Stimulated activated CD8-positive, alpha-beta memory T cell treated with anti-CD3 and anti-CD28 coated beads, Interleukin-15, amount 100 ng/mL, for 4 hours (primary cell): ENCODE measurements at regions not wholly inside any gene's neighbourhood (a gene's known extent, or its start where the extent isn't known, plus 50 kb on each side); places are given as distances from the start of the nearest gene placed in this dataset.
"Not testable (repeated sequence)": the region's sequence is repeated elsewhere in the genome, so short reads cannot be mapped to it uniquely, and the experiment has no call there.

Source experiments
- DNase-seq, 2 donors: peaks; one replicate each; pipeline ENCODE4 v3.0.0-alpha.2; 2020; ENCODE audit warnings: low read depth in 2 of 2

DNA sequence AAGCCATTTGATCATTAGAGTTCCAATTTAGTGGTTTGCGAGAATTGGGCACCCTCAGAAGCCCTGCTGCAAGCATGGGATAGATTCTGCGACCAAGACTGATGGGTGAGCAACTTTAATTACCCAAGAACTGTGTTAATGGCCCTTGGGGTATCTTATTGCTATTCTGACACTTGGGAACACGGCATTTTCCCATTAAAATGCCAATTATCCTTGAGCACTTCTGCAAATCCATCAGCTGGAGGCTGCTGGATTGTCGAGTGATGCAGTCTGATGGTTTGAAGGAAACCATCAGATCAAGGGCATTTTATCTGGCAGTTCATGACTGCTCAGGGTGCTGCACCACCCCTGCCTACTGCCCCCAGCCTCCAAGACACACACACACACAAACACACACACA, 183.6 kb upstream of the PROK2 start:
- no peak for DNase-seq

DNA sequence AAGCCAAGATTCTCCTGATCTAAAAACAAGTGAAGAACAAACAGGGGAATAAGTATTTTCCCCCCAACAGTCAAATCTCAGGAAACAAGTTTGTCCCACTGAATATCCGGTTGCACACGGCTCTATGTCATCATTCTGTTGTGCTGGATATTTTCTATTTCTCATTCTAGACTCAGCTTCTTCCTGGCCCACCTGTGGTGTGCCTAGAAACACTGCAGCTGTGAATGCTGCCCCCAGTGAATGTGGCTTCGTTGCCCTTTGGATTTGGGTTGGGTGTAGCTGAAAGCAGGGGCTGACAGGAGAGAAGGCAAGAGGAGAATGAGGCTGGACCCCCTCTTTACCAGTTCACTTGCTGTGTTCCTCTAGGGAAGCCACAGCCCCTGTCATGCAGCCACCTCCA, 181.2 kb upstream of the PROK2 start:
- no peak for DNase-seq

DNA sequence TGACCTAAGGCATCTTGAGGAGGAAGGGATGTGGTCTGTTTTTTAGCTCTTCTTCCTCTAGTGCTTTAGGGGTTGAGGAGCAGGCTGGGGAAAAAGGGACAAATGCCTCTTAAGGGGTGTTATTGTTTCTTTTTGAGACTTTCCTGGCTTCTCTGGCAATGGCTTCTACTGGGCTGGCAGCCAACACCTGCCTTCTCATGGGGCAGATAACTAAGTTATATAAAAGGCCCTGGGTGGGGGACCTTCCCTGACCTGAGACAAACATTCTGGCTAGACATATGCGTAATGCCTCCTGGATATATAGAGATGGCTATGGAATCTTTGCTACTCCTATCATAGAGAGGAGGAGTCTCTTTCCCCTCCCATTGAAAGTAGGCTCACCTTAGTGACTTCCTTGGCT, 179.2 kb upstream of the PROK2 start:
- DNase-seq: no peak

DNA sequence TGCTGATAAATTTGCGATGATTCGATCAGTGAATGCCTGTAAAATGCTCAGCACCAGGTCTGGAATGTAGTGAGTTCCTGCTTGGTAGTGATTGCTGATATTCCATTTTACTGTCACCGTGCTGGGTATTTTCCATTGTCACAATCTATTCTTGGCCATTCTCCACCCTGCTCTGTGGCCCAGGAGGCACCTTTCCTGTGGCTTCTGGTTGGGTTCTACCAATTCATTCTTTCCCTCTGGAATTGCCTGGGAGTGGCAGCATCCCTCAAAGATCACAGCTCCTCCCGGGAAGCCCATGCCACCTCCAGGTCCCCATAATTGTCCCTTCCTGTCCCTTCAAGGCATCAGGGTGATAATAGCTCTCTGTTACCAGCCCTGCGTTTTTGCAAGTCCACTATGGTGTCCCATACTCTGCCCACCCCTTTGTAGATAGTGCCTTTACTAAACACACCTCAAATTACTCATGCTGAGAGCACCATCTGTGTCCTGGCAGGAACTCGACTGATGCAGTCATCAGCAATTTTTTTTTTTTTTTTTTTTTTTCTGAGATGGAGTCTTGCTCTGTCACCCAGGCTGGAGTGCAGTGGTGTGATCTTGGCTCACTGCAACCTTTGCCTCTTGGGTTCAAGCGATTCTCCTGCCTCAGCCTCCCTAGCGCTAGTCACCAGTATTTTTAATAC, 177.8 kb upstream of the PROK2 start:
- DNase-seq: no peak

DNA sequence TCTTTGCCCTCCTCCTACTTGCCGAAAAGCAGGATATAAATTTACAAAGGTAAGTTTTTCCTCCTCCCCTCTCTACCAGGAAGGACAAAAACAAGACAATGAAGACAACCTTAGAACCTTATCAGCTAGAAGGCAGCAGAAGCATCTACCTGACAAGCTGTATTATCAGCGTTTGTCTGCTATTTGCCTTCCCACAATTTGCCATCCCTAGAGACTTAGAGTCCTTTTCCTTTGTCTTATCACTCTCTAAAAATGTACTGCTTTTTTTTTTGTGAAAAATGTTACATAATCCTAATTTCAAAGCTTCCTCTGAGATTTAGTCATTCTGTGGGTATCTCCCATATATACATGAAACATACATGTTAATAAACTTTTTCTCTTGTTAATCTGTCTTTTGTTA, 176.9 kb upstream of the PROK2 start:
- no peak for DNase-seq

DNA sequence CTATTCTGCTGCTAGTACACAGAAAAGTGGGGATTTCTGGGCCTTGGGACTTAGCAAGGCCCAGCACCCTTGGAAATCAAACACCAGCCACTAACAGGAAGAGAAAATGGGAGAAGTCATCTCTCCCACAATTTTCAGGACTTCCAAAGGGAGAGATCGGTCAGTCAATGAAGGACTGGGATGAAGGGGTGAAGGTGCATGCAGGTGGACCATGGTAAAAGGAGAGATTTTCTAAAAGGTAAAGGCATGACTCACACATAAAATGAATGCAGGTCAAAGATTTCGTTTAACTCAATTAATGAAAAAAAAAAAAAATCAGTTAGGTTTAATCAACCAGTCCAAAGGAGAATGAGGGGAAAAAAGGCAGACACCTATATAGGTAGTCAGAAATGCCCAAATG, 176.4 kb upstream of the PROK2 start:
- DNase-seq: no peak

DNA sequence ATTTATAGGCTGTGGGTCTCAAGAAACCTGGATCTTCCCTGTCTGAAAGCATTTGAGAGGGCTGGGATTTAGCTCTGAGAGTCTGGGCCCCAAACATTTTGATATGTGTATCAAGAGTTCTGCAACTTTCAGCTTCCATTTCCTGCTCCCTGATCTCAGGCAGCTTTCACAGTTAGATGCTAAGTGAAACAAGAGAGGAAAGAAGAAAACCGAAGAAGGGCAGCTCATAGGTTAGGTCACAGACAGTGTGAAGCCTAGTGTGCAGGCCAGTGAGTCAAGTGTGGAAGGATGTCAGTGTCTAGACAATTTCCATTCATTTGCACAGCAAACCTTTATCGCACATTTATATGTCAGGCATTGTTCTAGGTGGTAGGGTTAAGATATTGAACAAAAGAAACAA, 173.6 kb upstream of the PROK2 start:
- no peak for DNase-seq

DNA sequence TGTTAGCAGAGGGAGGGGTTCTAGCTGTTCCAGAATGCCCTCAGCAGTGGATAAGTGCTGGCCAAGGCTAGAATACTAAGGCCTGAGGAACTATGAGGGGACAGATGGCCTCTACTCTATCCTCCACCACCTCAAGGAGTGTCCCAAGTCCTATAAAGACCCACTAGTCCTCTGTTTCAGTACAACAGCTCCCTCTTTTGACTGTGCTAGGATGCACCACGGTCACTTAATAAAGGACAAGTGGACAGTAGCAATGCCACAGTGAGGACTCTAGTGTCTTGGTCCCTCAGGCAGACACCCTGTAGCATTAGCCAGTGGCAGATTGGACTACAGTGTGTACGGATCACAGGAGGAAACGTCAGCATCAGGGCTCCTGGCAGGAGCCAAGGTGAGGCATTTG, 171.8 kb upstream of the PROK2 start:
- DNase-seq: no peak

DNA sequence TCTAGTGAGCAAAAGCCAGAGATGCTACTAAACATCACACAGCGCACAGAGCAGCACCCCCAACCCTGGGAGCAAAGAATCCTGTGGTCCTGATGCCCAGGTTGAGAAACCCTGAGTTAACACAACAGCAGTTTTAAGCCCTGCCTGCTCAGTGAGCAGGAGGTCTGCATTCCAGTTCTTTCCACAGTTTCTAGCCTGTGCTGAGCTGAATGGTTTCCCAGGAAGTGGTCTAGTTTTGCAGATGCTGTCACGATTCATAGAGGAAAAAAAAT, 171.1 kb upstream of the PROK2 start:
- no peak for DNase-seq

DNA sequence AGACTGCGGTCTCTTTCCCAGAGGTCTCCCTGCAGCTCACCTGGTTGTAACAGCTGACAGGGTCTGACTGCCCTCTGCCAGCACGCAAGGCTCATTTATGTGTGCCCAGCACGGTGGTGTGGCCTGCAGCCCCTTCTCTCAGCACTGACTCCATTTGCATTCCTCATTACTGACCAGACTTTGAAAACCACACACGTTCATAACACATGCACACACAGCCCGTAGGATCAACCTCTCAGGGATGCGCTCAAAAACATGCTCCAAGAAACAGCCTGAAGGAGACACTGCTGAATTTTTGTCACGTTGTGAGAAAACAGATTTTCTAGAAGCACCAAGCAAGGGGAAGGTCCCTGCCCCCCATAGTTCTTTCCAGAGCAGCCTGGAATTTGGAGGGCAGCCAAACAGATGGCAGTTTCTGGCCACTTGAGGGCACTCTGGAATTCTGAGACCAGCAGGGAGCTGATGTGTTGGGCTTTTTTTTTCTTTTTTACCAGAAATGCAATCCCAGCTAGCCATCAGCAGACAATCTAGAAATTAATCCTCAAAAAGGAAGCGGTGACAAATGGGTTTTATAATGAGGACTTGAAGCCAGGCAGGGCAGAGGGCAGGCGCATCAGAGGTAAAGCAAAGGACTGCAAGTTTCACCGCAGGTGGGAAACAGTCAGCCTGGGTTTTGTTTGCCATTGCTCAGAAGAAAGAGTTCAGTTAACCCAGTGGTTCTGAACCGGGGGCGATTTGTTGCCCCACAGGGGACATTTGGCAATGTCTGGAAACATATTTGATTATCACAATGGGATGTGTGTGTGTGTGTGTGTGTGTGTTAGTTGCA, 170.5 kb upstream of the PROK2 start:
- DNase-seq: no peak

DNA sequence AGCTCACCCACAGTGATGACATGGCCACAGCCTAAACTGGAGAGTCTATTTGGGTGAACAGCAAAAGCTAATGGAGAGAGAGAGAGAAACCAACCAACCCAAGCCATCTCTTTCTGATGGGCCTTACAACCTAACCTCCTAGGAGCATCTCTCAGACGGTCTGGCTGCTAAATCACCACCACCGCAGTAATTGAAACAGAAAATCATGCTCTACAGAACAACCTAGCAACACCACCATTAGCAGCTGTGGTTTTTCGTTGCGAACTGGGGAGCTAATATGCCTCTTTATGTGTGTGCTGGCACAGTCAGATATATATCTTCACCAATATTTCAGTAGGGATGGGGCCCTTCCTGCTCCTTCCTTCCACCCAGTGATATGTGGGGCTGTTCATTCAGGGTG, 166.9 kb upstream of the PROK2 start:
- no peak for DNase-seq

DNA sequence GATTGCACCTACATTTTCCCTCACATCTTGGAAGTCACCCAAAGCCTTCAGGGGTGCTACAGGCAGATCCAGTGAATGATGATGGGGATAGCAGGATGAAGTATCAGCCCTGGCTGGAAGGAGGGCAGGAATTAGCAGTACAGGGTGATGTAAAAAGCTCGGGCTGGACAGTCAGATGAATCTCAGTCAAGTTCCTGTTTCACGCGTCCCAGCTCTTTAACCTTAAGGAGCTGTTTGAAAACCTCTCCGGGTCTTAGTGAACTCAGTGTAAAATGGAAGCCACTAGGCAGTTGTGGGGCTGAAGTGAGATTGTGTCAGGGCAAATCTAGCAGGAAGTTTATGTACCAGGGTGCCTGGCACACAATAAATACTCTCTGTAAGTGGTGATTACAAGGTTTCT, 166.4 kb upstream of the PROK2 start:
- no peak for DNase-seq

DNA sequence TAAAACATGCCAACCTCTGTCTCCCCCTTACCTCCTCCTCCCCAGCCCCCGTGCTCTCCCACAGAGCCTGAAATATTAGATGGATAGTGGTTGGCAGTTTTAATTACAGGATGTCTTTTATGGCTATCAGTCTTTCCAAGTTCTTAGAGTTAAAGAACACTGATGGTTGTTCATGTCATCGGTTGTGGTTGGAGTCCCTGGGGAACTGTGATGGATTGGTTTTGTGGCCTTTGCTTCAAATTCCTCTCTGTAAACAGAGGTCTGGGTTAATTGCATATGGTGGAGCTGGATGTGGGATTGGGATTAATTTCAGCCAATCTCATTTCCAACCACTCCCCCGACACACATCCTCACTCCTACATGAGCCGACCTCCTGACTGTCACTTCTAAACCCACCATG, 164.5 kb upstream of the PROK2 start:
- DNase-seq: no peak

DNA sequence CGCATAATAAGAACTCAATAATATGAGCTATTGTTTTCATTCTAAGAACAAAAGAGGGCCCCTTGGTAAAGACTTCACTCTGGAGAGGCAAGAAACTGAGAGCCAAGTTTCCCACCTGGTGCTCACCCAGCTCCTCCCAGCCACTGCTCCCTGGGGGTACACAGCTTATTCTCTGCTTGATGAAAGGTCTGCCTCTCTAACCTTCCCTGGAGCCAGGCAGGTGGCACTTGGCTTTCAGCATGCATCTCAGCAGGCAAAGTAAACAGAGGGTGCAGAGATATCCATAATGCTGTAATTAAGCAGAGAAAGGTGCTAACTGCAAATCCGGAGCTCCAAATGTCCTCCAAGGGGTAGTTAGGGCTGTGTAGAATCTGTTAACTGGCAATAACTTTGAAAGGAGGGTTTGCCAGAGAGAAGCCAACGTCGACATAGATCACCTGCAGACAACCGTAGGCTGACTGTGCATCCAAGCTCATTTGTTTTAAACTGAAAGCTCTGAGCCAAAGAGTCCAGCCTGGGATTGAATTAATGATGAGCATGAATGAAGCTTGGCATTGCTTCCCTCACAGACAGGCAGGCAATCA, 159.6 kb upstream of the PROK2 start:
- no peak for DNase-seq

DNA sequence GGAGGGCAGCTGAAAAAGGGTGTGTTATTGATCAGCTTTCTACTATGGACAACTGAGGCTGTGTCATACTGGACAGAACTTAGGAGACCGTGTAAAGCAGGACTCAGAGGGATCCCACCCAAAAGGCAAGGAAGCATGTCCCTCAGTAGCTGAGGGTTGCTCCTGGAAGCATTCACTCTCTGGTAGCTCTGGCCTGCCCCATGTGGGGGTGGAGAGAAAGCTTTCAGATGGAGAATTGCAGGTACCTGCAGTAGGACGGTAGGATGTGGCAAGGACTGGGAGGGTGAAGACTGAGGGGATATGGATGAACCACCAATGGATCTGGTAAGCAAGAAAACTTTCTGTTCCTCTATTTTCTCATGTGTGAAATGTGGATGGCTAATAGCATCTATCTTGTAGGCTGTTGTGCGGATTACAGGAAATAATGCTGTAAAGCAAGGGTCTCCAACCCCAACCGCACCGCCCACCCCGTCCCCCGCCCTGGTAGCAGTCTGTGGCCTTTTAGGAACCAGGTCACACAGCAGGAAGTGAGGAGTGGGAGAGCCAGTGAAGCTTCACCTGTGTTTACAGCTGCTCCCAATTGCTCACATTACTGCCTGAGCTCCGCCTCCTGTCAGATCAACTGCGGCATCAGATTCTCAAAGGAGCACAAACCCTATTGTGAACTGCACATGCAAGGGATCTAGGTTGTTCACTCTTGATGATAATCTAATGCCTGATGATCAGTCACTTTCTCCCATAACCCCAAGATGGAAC, 157.7 kb upstream of the PROK2 start:
- DNase-seq: no peak

DNA sequence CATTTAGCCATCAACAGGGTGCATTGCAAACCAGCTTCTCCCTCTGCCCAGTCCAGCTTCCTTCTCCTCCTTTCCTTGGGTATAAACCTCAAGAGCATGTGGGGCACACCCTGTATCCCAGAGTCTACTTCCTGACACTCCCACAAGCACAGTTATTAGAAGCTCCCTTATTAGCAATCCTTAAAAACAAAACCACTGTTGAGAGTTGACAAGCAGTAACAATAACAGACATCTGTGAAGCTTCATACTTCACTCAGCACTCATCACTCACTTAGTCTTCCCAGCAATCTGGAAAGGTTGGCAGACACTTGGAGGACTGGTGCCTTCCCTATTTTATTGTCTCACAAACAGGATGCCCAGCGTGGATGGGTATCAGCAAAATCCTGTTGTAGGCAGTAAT, 155.5 kb upstream of the PROK2 start:
- no peak for DNase-seq

DNA sequence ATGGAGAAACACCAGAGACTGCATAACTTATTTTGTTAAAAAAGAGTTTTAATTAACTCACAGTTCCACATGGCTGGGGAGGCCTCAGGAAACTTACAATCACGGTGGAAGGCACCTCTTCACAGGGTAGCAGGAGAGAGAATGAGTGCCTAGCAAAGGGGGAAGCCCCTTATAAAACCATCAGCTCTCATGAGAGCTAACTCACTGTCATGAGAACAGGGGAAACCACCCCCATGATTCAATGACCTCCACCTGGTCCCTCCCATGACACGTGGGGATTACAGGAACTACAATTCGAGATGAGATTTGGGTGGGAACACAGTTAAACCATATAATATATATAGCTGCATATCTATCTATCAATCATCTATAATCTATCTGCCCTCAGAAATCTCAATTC, 153.1 kb upstream of the PROK2 start:
- not testable (repeated sequence) for DNase-seq

DNA sequence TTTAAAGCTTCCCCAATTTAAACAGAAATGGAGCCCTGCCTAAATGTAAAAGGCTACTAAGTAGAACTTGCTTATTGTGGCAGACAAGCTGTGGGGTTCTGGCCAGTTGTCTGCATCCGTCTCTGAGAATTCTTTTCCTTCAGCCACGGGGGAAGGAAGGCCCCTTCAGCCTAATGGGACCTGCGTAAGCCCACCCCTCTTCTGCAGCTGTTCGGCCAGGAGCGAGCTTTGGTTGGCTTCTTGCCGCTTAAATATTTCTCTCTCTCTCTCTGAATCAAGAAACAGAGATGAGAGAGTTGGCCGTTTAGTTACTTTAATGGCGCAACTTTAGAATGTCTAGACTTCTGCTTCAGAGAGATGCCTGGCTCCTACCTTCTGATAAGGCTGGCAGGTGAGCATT, 151.7 kb upstream of the PROK2 start:
- DNase-seq: no peak

DNA sequence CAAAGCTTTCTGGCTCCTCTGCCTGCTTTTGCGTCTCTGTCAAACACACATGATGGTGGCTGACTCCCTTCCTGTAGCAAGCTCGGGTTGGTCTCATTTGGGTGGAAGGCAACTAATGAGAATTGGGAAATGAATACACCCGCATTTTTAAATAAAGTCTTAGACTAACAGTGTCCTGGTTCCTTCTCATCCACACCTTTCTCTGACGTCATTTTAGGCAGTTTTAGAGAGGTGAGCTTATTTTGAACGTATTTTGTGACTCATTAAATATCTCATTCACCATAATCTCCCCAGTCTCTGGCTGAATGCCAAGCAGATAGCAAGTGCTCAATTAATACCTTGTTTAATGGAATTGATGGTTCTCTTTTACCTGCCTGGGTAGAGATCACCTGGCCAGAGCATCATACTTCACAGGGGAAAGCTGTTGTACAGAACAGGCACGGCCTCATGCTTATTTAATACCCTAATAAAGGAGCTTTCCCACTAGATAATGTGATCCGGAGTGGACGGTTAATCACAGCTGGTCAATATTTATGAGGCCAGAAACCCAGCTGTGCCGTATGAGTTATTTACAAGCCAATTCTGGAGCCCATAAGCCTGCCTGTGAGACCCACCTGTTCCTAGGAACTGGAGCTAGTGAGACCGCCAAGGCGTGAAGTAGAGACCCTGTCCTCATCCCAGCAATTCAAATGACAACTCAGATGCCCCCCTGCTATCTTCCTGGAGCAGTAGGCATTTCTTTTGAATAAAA, 149.7 kb upstream of the PROK2 start:
- DNase-seq: no peak

DNA sequence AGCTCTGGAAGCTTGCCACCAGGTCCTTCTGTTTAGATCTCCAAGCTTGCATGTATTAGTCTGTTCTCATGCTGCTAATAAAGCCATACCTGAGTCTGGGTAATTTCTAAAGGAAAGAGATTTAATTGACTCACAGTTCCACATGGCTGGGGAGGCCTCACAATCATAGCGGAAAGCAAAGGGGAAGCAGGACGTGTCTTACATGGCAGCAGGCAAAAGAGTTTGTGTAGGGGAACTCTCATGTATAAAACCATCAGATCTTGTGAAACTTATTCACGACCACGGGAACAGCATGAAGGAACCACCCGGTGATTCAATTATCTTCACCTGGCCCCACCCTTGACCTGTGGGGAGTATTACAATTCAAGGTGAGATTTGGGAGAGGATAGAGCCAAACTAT, 147.0 kb upstream of the PROK2 start:
- DNase-seq: no peak

DNA sequence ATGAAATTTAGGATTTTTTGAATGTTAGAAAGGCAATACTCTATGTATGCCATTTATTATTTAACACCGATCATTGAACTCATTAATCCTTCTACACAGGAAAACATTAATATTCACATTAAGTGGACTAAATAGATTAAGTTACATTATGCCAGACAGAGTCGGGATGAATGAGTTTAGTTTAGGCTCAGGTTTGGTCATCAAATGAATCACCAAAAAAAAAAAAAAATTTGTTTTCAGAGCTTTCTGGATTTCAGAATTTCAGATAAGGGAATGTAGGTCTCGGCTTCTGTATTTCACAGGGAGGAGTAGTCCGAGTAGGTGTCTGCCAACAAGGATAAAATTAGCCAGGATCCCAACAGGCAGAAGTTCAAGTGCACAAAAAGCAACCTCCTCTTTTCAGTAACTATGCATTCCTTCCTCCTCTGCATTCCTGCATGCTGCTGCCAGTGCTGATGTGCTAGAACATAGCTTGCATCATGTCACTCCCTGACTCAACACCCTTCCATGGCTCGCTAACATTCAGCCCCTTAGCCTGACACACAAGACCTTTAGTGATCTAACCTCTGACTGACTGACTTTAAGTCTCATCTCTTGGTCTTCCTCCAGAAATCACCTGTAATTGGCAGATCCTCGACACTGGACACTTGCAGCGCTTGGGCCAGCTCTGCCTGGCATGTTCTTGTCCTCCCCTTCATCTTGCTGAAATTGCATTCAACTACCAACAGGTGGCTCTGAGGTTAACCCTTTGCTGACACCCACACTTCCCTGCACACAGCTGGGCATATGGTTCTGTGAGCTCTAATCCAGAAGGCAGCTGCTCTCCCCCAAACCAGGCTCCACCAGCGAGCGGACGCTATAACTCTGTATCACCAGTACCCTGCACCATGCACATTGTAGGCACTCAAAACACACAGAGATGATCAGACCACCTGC, 145.4 kb upstream of the PROK2 start:
- DNase-seq: no peak
